ENCODE measurements at regions not wholly inside any gene's neighbourhood (a gene's known extent, or its start where the extent isn't known, plus 50 kb on each side); places are given as distances from the start of the nearest gene placed in this dataset.

DNA sequence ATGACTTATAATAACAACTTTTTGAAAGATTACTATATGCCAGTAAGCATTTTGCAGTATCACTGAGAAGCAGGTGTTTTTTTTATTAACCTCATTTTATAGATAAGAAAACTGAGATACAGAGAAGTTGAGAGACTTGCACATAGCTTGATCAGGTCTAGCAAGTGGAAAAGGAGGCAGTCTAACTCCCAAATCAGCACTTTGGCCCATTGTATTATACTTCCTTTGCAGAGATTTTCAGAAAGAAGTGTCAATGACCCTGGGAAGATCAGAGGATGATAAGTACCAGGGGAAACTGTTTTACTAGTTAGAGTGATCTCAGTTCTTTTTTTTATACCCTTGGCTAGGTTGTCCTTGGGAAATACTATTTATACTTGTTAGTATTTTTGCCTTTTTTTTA, 358.7 kb downstream of the SQOR start:
- no peak overlapping the region for H3K27ac Mint-ChIP-seq
- Histone ChIP-seq H3K27me3 (ENCODE audit: insufficient read depth, low read length) (no peaks in the 10 kb centered on the region), H2BK15ac (ENCODE audit: low read depth, low read length) (no peak overlapping the region), H3K4me1 (ENCODE audit: insufficient read depth, low read length) (no peaks in the 10 kb centered on the region), H2AFZ (ENCODE audit: low read length) (no peak overlapping the region), H3K4ac (ENCODE audit: low read depth, low read length) (no peak overlapping the region), H3K79me1 (ENCODE audit: insufficient read depth, low read depth, low read length, poor library complexity, severe bottlenecking) (no peaks in the 10 kb centered on the region), H4K8ac (replicated peaks; ENCODE audit: insufficient read length, low read depth, low read length) (no peak overlapping the region), H3K18ac (ENCODE audit: insufficient read length, low read depth, low read length) (no peak overlapping the region), H2BK120ac (ENCODE audit: low read depth, low read length, poor library complexity, severe bottlenecking) (no peak overlapping the region), H2BK12ac (ENCODE audit: insufficient read length, low read depth, low read length) (no peak overlapping the region), H3K23me2 (ENCODE audit: insufficient read length, low read depth, low read length, poor library complexity, severe bottlenecking) (no peaks in the 10 kb centered on the region), H2AK5ac (ENCODE audit: insufficient read length, low read length) (no peak overlapping the region), H3K14ac (ENCODE audit: insufficient read depth, low read length) (no peak overlapping the region), H2BK5ac (ENCODE audit: insufficient read length, low read length) (no peak overlapping the region), H3T11ph (ENCODE audit: low read length) (no peak overlapping the region), H3K79me2 (ENCODE audit: insufficient read depth, low read length) (no peaks in the 10 kb centered on the region), H4K91ac (ENCODE audit: insufficient read length, low read depth, low read length) (no peak overlapping the region), H3K9ac (ENCODE audit: extremely low read depth, insufficient read length, low read length) (no peak overlapping the region), H3K9me3 (ENCODE audit: control insufficient read depth, low read depth, low read length) (no peaks in the 10 kb centered on the region), H4K20me1 (ENCODE audit: control insufficient read depth, insufficient read depth, insufficient read length) (no peaks in the 10 kb centered on the region), H3K56ac (ENCODE audit: insufficient read length, low read depth, low read length) (no peak overlapping the region), H2BK20ac (ENCODE audit: low read depth, low read length, poor library complexity, severe bottlenecking) (no peak overlapping the region), H3K27ac (ENCODE audit: insufficient read length, low read depth, low read length) (no peak overlapping the region), H4K5ac (ENCODE audit: insufficient read length, low read depth, low read length) (no peak overlapping the region), H3K4me2 (ENCODE audit: insufficient read depth, insufficient read length, low read length) (no peak overlapping the region), H3K23ac (ENCODE audit: insufficient read length, low read depth, low read length) (no peak overlapping the region)
- no peak overlapping the region for H3K4me3 Mint-ChIP-seq
- TF ChIP-seq, protein P1, sequence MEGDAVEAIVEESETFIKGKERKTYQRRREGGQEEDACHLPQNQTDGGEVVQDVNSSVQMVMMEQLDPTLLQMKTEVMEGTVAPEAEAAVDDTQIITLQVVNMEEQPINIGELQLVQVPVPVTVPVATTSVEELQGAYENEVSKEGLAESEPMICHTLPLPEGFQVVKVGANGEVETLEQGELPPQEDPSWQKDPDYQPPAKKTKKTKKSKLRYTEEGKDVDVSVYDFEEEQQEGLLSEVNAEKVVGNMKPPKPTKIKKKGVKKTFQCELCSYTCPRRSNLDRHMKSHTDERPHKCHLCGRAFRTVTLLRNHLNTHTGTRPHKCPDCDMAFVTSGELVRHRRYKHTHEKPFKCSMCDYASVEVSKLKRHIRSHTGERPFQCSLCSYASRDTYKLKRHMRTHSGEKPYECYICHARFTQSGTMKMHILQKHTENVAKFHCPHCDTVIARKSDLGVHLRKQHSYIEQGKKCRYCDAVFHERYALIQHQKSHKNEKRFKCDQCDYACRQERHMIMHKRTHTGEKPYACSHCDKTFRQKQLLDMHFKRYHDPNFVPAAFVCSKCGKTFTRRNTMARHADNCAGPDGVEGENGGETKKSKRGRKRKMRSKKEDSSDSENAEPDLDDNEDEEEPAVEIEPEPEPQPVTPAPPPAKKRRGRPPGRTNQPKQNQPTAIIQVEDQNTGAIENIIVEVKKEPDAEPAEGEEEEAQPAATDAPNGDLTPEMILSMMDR (conservative IDR thresholded peaks at IDR 0.05), result no peak
- H3K27me3 Mint-ChIP-seq (ENCODE audit: low read depth), result peaks cover 1% of the 10 kb centered on the region
- peaks cover 0 to 4% (median 0%) of the 10 kb centered on the region in 3 experiments; a peak in 1 of 7 replicates for H3K36me3 Mint-ChIP-seq (ENCODE audit: insufficient read depth in 1 of 3, low read depth in 3 of 3)
- no peaks in the 10 kb centered on the region for H3K4me1 Mint-ChIP-seq
- DNase-seq, result no peak
- peaks cover 10 to 25% of the 10 kb centered on the region in 2 experiments for H3K9me3 Mint-ChIP-seq

Data from H9 (cell line).